Astrocyte (in vitro differentiated cells and primary cell): ENCODE measurements at regions not wholly inside any gene's neighbourhood (a gene's known extent, or its start where the extent isn't known, plus 50 kb on each side); places are given as distances from the start of the nearest gene placed in this dataset.

Experiments used
- DNase-seq: peaks from one replicate; pipeline ENCODE4 v3.0.0-alpha.2; 2010; ENCODE audit warnings: low read depth
- FAIRE-seq: peaks from 2 replicates; lab custom pipeline; 2011; peaks lifted over from hg19 to GRCh38; lab: Jason Lieb, UNC
- H2AFZ ChIP-seq: 2 replicates; pipeline ENCODE4 v1.6.0; 2012; ENCODE audit warnings: low read depth, low read length, inconsistent platforms
- H3K27ac ChIP-seq: 2 replicates; pipeline ENCODE4 v1.5.1; 2011; ENCODE audit warnings: low read depth, low read length, inconsistent platforms
- H3K27me3 ChIP-seq: 2 replicates; pipeline ENCODE4 v1.6.0; 2011; ENCODE audit warnings: low read length, inconsistent platforms; ENCODE audit not compliant: insufficient read depth
- H3K36me3 ChIP-seq: 2 replicates; pipeline ENCODE4 v1.5.1; 2011; ENCODE audit warnings: low read length, inconsistent platforms; ENCODE audit not compliant: insufficient read depth
- H3K4me1 ChIP-seq: 2 replicates; pipeline ENCODE4 v1.5.1; 2011; ENCODE audit warnings: low read length, inconsistent platforms; ENCODE audit not compliant: insufficient read depth
- H3K4me2 ChIP-seq: 2 replicates; pipeline ENCODE4 v1.6.0; 2012; ENCODE audit warnings: low read length, inconsistent platforms
- H3K4me3 ChIP-seq: 2 replicates; pipeline ENCODE4 v1.5.1; 2011; ENCODE audit warnings: low read depth, mild to moderate bottlenecking, low read length, inconsistent platforms; ENCODE audit not compliant: insufficient read depth
- H3K79me2 ChIP-seq: 2 replicates; pipeline ENCODE4 v1.6.0; 2012; ENCODE audit warnings: mild to moderate bottlenecking, low read length, inconsistent platforms; ENCODE audit not compliant: insufficient read depth
- H3K9ac ChIP-seq: 2 replicates; pipeline ENCODE4 v1.6.0; 2012; ENCODE audit warnings: mild to moderate bottlenecking, low read length, inconsistent platforms
- H3K9me3 ChIP-seq: 2 replicates; pipeline ENCODE4 v1.5.1; 2012; ENCODE audit warnings: low read depth, mild to moderate bottlenecking, low read length, inconsistent platforms; ENCODE audit not compliant: insufficient read depth
- H4K20me1 ChIP-seq: 2 replicates; pipeline ENCODE4 v1.6.0; 2012; ENCODE audit warnings: low read length, inconsistent platforms; ENCODE audit not compliant: insufficient read depth
- H3K27ac Mint-ChIP-seq: one replicate; pipeline ENCODE4 v1.8.0; 2021; ENCODE audit warnings: mild to moderate bottlenecking, mixed read lengths; ENCODE audit not compliant: unreplicated experiment
- H3K27me3 Mint-ChIP-seq: one replicate; pipeline ENCODE4 v1.8.0; 2021; ENCODE audit warnings: low read depth, mixed read lengths; ENCODE audit not compliant: unreplicated experiment
- H3K36me3 Mint-ChIP-seq: one replicate; pipeline ENCODE4 v1.8.0; 2021; ENCODE audit warnings: low read depth, mixed read lengths; ENCODE audit not compliant: unreplicated experiment
- H3K4me1 Mint-ChIP-seq: one replicate; pipeline ENCODE4 v1.8.0; 2021; ENCODE audit warnings: low read depth, mixed read lengths; ENCODE audit not compliant: unreplicated experiment
- H3K4me3 Mint-ChIP-seq: one replicate; pipeline ENCODE4 v1.8.0; 2021; ENCODE audit warnings: mild to moderate bottlenecking, moderate library complexity, mixed read lengths; ENCODE audit not compliant: unreplicated experiment
- H3K9me3 Mint-ChIP-seq: one replicate; pipeline ENCODE4 v1.8.0; 2021; ENCODE audit warnings: mild to moderate bottlenecking, mixed read lengths; ENCODE audit not compliant: unreplicated experiment
- CTCF ChIP-seq: IDR thresholded peaks from 2 replicates; pipeline ENCODE4 v1.5.1; 2011; ENCODE audit warnings: low read depth, mild to moderate bottlenecking, inconsistent platforms, low read length, moderate library complexity; ENCODE audit not compliant: insufficient read depth
- EZH2 ChIP-seq: IDR thresholded peaks from 2 replicates; pipeline ENCODE4 v1.6.1; 2012; ENCODE audit warnings: mild to moderate bottlenecking, low read length, inconsistent platforms; ENCODE audit not compliant: insufficient read depth

- no peaks in the 10 kb centered on the region for H3K4me1 ChIP-seq
- no peak overlapping the region for H3K27ac ChIP-seq
- peaks cover 4% of the 10 kb centered on the region for H3K9me3 Mint-ChIP-seq
- no peak for DNase-seq
- peaks cover 22% of the 10 kb centered on the region for H3K9me3 ChIP-seq
- H4K20me1 ChIP-seq: no peaks in the 10 kb centered on the region
- H3K9ac ChIP-seq: no peak overlapping the region
- no peaks in the 10 kb centered on the region for H3K27me3 ChIP-seq
- no peak overlapping the region for H2AFZ ChIP-seq
- no peak for FAIRE-seq
- H3K4me1 Mint-ChIP-seq: no peaks in the 10 kb centered on the region
- no peak overlapping the region for H3K4me2 ChIP-seq
- H3K4me3 ChIP-seq: no peak overlapping the region
- no peaks in the 10 kb centered on the region for H3K79me2 ChIP-seq
- H3K36me3 Mint-ChIP-seq: no peaks in the 10 kb centered on the region
- H3K27me3 Mint-ChIP-seq: peaks cover 3% of the 10 kb centered on the region
- no peaks in the 10 kb centered on the region for H3K36me3 ChIP-seq
- H3K4me3 Mint-ChIP-seq: no peak overlapping the region
- TF ChIP-seq EZH2: no peak
- no peak for TF ChIP-seq CTCF
- no peak overlapping the region for H3K27ac Mint-ChIP-seq
Observed at GRCh38 chr18:14921547-14921946, 173.6 kb downstream of the ANKRD30B start.

GRCh38 chr18:14922031-14922430 is 174.1 kb downstream of the ANKRD30B start:
- DNase-seq: no peak
- Histone ChIP-seq H3K4me2 (no peak overlapping the region), H3K27ac (no peak overlapping the region), H3K9me3 (peaks cover 22% of the 10 kb centered on the region), H3K9ac (no peak overlapping the region), H3K79me2 (no peaks in the 10 kb centered on the region), H4K20me1 (no peaks in the 10 kb centered on the region), H2AFZ (no peak overlapping the region), H3K4me3 (no peak overlapping the region), H3K27me3 (no peaks in the 10 kb centered on the region), H3K36me3 (no peaks in the 10 kb centered on the region), H3K4me1 (no peaks in the 10 kb centered on the region)
- H3K9me3 Mint-ChIP-seq: peaks cover 4% of the 10 kb centered on the region
- peaks cover 3% of the 10 kb centered on the region for H3K27me3 Mint-ChIP-seq
- no peaks in the 10 kb centered on the region for H3K4me1 Mint-ChIP-seq
- FAIRE-seq: no peak
- H3K27ac Mint-ChIP-seq: no peak overlapping the region
- no peaks in the 10 kb centered on the region for H3K36me3 Mint-ChIP-seq
- H3K4me3 Mint-ChIP-seq: no peak overlapping the region
- TF ChIP-seq CTCF (no peak), EZH2 (no peak)

GRCh38 chr18:14922965-14923565 is 175.1 kb downstream of the ANKRD30B start:
- H3K4me1 Mint-ChIP-seq: no peaks in the 10 kb centered on the region
- no peak for TF ChIP-seq CTCF
- TF ChIP-seq EZH2: no peak
- H3K4me1 ChIP-seq: no peaks in the 10 kb centered on the region
- peaks cover 17% of the 10 kb centered on the region for H3K9me3 ChIP-seq
- no peak overlapping the region for H3K4me3 ChIP-seq
- no peaks in the 10 kb centered on the region for H3K36me3 Mint-ChIP-seq
- H3K27me3 Mint-ChIP-seq: peaks cover 3% of the 10 kb centered on the region
- no peak overlapping the region for H3K4me2 ChIP-seq
- H4K20me1 ChIP-seq: no peaks in the 10 kb centered on the region
- no peaks in the 10 kb centered on the region for H3K27me3 ChIP-seq
- H3K27ac Mint-ChIP-seq: no peak overlapping the region
- H2AFZ ChIP-seq: no peak overlapping the region
- no peaks in the 10 kb centered on the region for H3K79me2 ChIP-seq
- no peak overlapping the region for H3K4me3 Mint-ChIP-seq
- no peak overlapping the region for H3K9ac ChIP-seq
- peaks cover 4% of the 10 kb centered on the region for H3K9me3 Mint-ChIP-seq
- H3K27ac ChIP-seq: no peak overlapping the region
- FAIRE-seq: no peak
- DNase-seq: no peak
- H3K36me3 ChIP-seq: no peaks in the 10 kb centered on the region
